Activated CD4-positive, alpha-beta memory T cell treated with anti-CD3 and anti-CD28 coated beads, Interleukin-2, amount 10 ng/mL, durations not matched to agents 7 days and 5 days (primary cell): ENCODE measurements at regions not wholly inside any gene's neighbourhood (a gene's known extent, or its start where the extent isn't known, plus 50 kb on each side); places are given as distances from the start of the nearest gene placed in this dataset.
"Not testable (repeated sequence)": the region's sequence is repeated elsewhere in the genome, so short reads cannot be mapped to it uniquely, and the experiment has no call there.

ENCODE experiments used
- CTCF ChIA-PET: fragments of 350-600 bp; sonication (Branson Sonifier 250); formaldehyde crosslinking; loops from one replicate; lab custom pipeline; 2021; ENCODE audit warnings: antibody characterized with exemption, inconsistent platforms; lab: Charles Lee
- POLR2A ChIA-PET: fragments of 350-600 bp; sonication (Branson Sonifier 250); formaldehyde crosslinking; loops from one replicate; lab custom pipeline; 2021; ENCODE audit warnings: antibody characterized with exemption; lab: Charles Lee
- DNase-seq: peaks from one replicate; pipeline ENCODE4 v3.0.0-alpha.2; 2020
- H3K27ac Mint-ChIP-seq: one replicate; pipeline ENCODE4 v1.8.0; 2021; ENCODE audit warnings: mild to moderate bottlenecking, mixed read lengths
- H3K27me3 Mint-ChIP-seq: one replicate; pipeline ENCODE4 v1.8.0; 2021; ENCODE audit warnings: mixed read lengths
- H3K36me3 Mint-ChIP-seq: one replicate; pipeline ENCODE4 v1.8.0; 2021; ENCODE audit warnings: low read depth, mixed read lengths
- H3K4me1 Mint-ChIP-seq: one replicate; pipeline ENCODE4 v1.8.0; 2021; ENCODE audit warnings: mixed read lengths
- H3K4me3 Mint-ChIP-seq: one replicate; pipeline ENCODE4 v1.8.0; 2021; ENCODE audit warnings: mild to moderate bottlenecking, mixed read lengths
- H3K9me3 Mint-ChIP-seq: one replicate; pipeline ENCODE4 v1.8.0; 2021; ENCODE audit warnings: mixed read lengths

DNA sequence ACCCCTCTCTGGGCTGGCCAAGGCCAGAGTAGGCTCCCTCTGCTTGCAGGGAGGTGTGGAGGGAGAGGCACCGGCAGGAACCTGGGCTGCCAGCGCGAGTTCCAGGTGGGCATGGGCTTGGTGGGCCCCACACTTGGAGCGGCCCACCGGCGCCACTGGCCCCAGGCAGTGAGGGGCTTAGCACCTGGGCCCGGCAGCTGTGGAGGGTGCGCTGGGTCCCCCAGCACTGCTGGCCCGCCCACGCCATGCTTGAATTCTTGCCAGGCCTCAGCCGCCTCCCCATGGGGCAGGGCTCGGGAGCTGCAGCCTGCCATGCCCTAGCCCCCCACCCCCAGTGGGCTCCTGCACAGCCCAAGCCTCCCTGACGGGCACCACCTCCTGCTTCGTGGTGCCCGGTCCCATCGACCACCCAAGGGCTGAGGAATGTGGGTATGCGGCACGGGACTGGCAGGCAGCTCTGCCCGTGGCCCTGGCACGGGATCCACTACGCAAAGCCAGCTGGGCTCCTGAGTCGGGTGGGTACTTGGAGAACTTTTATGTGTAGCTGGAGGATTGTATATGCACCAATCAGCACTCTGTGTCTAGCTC, 1648.0 kb downstream of the OLFM4 start:
- Mint-ChIP-seq H3K27ac (no peak overlapping the region), H3K36me3 (no peaks in the 10 kb centered on the region), H3K27me3 (no peaks in the 10 kb centered on the region), H3K9me3 (peaks cover 12% of the 10 kb centered on the region), H3K4me3 (no peak overlapping the region), H3K4me1 (no peaks in the 10 kb centered on the region)
- CTCF ChIA-PET: no interaction called here
- POLR2A ChIA-PET: no interaction called here
- DNase-seq: no peak

- no peak for DNase-seq
- H3K27me3 Mint-ChIP-seq: no peaks in the 10 kb centered on the region
- no peak overlapping the region for H3K4me3 Mint-ChIP-seq
- H3K36me3 Mint-ChIP-seq: no peaks in the 10 kb centered on the region
- H3K4me1 Mint-ChIP-seq: no peaks in the 10 kb centered on the region
- ChIA-PET POLR2A (no interaction called here), CTCF (no interaction called here)
- H3K9me3 Mint-ChIP-seq: peaks cover 8% of the 10 kb centered on the region
- H3K27ac Mint-ChIP-seq: no peak overlapping the region
These were observed 1653.6 kb downstream of the OLFM4 start for GRCh38 chr13:54682184-54682583.

GRCh38 chr13:54687173-54687572, 1658.6 kb downstream of the OLFM4 start:
- H3K4me1 Mint-ChIP-seq: no peaks in the 10 kb centered on the region
- no peak overlapping the region for H3K4me3 Mint-ChIP-seq
- ChIA-PET POLR2A (no interaction called here), CTCF (no interaction called here)
- no peak overlapping the region for H3K27ac Mint-ChIP-seq
- H3K36me3 Mint-ChIP-seq: no peaks in the 10 kb centered on the region
- H3K27me3 Mint-ChIP-seq: no peaks in the 10 kb centered on the region
- peaks cover 2% of the 10 kb centered on the region for H3K9me3 Mint-ChIP-seq
- no peak for DNase-seq

GRCh38 chr13:54699831-54700230, 1671.2 kb downstream of the OLFM4 start:
- ChIA-PET CTCF (no interaction called here), POLR2A (no interaction called here)
- Mint-ChIP-seq H3K4me1 (no peaks in the 10 kb centered on the region), H3K27me3 (no peaks in the 10 kb centered on the region), H3K4me3 (no peak overlapping the region), H3K36me3 (no peaks in the 10 kb centered on the region), H3K27ac (no peak overlapping the region), H3K9me3 (peaks cover 13% of the 10 kb centered on the region)
- DNase-seq: no peak

DNA sequence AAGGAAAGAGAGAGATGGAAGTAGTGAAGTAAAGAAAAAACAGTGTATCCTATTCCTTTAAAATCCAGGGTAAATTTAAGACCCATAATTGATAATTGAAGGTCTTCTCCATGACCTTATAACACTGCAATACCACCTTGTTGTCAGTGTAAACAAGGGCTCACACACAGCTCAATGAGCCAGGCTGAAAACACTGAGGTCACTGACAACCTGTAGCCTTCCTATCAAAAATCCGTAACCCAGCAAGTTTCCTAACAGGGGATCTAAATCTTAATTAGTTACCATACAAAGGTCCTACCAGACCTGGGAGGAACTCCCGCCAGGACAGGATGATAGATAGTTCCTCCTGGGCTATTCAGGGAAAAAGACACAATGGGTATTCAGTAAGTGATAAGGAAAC, 1677.1 kb downstream of the OLFM4 start:
- Mint-ChIP-seq H3K36me3 (no peaks in the 10 kb centered on the region), H3K4me1 (no peaks in the 10 kb centered on the region), H3K27ac (no peak overlapping the region), H3K9me3 (peaks cover 14% of the 10 kb centered on the region), H3K4me3 (no peak overlapping the region), H3K27me3 (no peaks in the 10 kb centered on the region)
- no peak for DNase-seq
- CTCF ChIA-PET: no interaction called here
- POLR2A ChIA-PET: no interaction called here

GRCh38 chr13:54706336-54706735, 1677.7 kb downstream of the OLFM4 start:
- Mint-ChIP-seq H3K36me3 (no peaks in the 10 kb centered on the region), H3K4me1 (no peaks in the 10 kb centered on the region), H3K27me3 (no peaks in the 10 kb centered on the region), H3K4me3 (no peak overlapping the region), H3K27ac (no peak overlapping the region), H3K9me3 (peaks cover 10% of the 10 kb centered on the region)
- ChIA-PET CTCF (no interaction called here), POLR2A (no interaction called here)
- DNase-seq: no peak

DNA sequence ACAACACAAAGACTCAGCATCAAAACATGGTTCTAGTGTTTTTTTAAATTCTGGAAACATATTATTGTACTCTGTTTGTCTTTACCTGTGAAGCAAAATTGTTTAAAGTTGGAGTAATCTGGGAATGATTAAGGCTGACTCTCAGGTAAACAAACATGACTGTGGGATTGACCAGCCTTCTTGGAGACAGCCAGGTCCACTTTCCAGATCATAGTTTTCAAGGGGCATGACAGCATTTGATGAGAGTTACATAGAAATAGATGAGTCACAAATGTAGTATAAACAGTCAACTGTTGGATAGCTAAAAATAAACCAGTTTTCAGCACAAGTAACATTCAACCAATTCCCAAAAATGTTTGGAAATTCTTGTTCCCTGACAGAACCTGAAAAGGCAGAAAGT, 1680.9 kb downstream of the OLFM4 start:
- H3K4me3 Mint-ChIP-seq: no peak overlapping the region
- ChIA-PET POLR2A (no interaction called here), CTCF (no interaction called here)

GRCh38 chr13:54733639-54734038, 1705.0 kb downstream of the OLFM4 start:
- H3K9me3 Mint-ChIP-seq: peaks cover 9% of the 10 kb centered on the region
- no peaks in the 10 kb centered on the region for H3K4me1 Mint-ChIP-seq
- ChIA-PET POLR2A (no interaction called here), CTCF (no interaction called here)
- H3K27me3 Mint-ChIP-seq: no peaks in the 10 kb centered on the region
- H3K27ac Mint-ChIP-seq: no peak overlapping the region
- no peaks in the 10 kb centered on the region for H3K36me3 Mint-ChIP-seq
- no peak for DNase-seq
- H3K4me3 Mint-ChIP-seq: no peak overlapping the region

More for the DNA sequence above, 1680.9 kb downstream of the OLFM4 start:
- peaks cover 10% of the 10 kb centered on the region for H3K9me3 Mint-ChIP-seq
- H3K27me3 Mint-ChIP-seq: no peaks in the 10 kb centered on the region
- H3K36me3 Mint-ChIP-seq: no peaks in the 10 kb centered on the region
- no peak overlapping the region for H3K27ac Mint-ChIP-seq
- no peak for DNase-seq
- no peaks in the 10 kb centered on the region for H3K4me1 Mint-ChIP-seq

DNA sequence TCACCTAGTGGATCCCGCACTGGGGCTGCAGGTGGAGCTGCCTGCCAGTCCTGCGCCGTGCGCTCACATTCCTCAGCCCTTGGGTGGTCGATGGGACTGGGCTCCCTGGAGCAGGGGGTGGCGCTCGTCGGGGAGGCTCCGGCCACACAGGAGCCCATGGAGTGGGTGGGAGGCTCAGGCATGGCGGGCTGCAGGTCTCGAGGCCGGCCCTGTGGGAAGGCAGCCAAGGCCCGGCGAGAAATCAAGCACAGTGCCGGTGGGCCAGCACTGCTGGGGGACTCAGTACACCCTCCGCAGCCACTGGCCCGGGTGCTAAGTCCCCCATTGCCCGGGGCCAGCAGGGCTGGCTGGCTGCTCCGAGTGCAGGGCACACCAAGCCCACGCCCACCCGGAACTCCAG, 1708.6 kb downstream of the OLFM4 start:
- H3K4me1 Mint-ChIP-seq, H3K27ac Mint-ChIP-seq, POLR2A ChIA-PET, H3K9me3 Mint-ChIP-seq, H3K27me3 Mint-ChIP-seq, H3K36me3 Mint-ChIP-seq, DNase-seq, H3K4me3 Mint-ChIP-seq, CTCF ChIA-PET: not testable (repeated sequence)

- no peak for DNase-seq
- Mint-ChIP-seq H3K4me3 (no peak overlapping the region), H3K4me1 (no peaks in the 10 kb centered on the region), H3K9me3 (peaks cover 5% of the 10 kb centered on the region), H3K27me3 (no peaks in the 10 kb centered on the region), H3K27ac (no peak overlapping the region), H3K36me3 (no peaks in the 10 kb centered on the region)
- ChIA-PET POLR2A (no interaction called here), CTCF (no interaction called here)
These were observed 1714.4 kb downstream of the OLFM4 start for GRCh38 chr13:54742984-54743383.

DNA sequence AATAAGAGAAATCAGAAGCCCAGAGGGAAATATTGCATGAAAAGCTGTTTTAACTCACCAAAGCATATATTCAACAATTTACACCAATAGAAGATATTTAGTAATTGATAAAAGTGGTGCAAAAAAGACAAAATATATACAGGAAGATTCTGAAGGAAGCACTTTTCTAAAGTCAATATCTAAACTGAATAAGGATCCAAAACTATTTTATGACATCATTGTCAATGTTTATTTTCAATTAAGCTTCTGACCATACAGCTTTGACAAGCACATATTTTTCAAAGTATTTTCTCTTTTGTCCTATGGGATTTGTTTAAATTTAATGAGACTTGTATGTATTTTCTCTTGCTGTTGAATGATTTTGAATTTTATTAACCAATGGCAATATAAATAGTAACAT, 1716.1 kb downstream of the OLFM4 start:
- H3K36me3 Mint-ChIP-seq: no peaks in the 10 kb centered on the region
- H3K4me3 Mint-ChIP-seq: no peak overlapping the region
- ChIA-PET CTCF (no interaction called here), POLR2A (no interaction called here)
- peaks cover 3% of the 10 kb centered on the region for H3K9me3 Mint-ChIP-seq
- H3K4me1 Mint-ChIP-seq: no peaks in the 10 kb centered on the region
- no peak overlapping the region for H3K27ac Mint-ChIP-seq
- DNase-seq: no peak
- H3K27me3 Mint-ChIP-seq: no peaks in the 10 kb centered on the region

DNA sequence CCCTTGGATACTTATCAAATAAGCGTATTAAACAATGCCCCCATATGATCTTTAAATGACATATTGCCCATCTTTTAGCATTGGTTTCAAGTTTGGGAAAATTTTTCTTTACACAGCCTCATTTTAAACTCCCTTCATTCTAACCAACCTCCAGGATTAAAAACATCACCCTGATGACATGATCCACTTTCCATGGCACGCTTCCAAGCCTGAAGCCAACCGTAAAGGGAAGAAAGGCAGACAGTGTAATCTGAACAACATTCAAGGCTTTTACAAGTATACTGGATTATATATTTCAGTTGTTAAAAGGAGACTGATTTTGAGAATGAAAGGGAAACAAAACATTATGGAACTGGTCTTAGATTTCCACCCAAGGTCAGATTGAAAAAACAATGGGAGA, 1721.9 kb downstream of the OLFM4 start:
- no peak overlapping the region for H3K4me3 Mint-ChIP-seq
- H3K4me1 Mint-ChIP-seq: no peaks in the 10 kb centered on the region
- no peaks in the 10 kb centered on the region for H3K36me3 Mint-ChIP-seq
- H3K27me3 Mint-ChIP-seq: no peaks in the 10 kb centered on the region
- H3K27ac Mint-ChIP-seq: no peak overlapping the region
- no peak for DNase-seq
- H3K9me3 Mint-ChIP-seq: peaks cover 3% of the 10 kb centered on the region
- CTCF ChIA-PET: no interaction called here
- POLR2A ChIA-PET: no interaction called here

DNA sequence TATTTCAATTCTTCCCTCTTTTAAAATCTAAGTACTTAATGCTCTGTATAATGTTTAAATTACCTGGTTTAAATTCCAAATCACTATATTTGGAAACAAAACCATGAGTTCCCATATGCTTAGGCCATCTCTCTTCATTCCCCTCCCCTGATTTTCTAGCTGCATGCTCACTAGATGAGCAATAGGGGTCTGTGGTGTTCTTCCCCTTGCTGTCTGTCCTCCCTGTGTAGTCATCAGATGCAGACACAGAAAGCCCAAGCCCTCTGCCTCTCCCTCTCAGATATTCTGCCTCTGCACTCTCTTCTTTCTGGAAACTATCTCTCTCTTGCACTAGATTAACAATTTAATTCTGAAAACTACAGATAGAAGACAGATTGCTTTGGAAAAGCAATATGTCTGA, 1730.2 kb downstream of the OLFM4 start:
- Mint-ChIP-seq H3K4me1 (no peaks in the 10 kb centered on the region), H3K27ac (no peak overlapping the region), H3K27me3 (no peaks in the 10 kb centered on the region), H3K36me3 (no peaks in the 10 kb centered on the region), H3K4me3 (no peak overlapping the region), H3K9me3 (peaks cover 4% of the 10 kb centered on the region)
- POLR2A ChIA-PET: no interaction called here
- CTCF ChIA-PET: interaction anchor here (0.6 kb wide), 1 partner anchor 1037 kb away, joined by 3 read pairs; no protein-coding TSS in a partner anchor
- DNase-seq: no peak

DNA sequence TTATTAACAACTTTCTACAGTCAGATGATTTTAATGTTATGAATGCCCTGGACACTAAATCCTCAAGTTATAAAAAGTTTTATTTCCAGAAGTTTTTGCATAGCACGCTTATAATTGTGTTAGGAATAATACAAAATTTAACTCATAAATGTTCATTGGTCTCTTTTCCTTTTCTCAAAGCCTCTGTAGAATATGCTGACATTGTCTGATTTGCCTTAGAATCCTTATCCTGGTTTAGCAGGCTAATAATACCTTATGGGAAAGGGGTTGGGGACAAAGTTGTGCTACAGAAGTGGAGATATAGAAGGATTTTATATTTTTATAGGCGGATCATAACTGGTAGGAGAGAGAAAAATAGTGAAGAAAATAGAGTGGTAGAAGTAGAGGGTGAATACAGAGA, 1739.6 kb downstream of the OLFM4 start:
- no peak overlapping the region for H3K4me3 Mint-ChIP-seq
- H3K27ac Mint-ChIP-seq: no peak overlapping the region
- ChIA-PET POLR2A (no interaction called here), CTCF (no interaction called here)
- H3K4me1 Mint-ChIP-seq: no peaks in the 10 kb centered on the region
- H3K36me3 Mint-ChIP-seq: no peaks in the 10 kb centered on the region
- no peak for DNase-seq
- no peaks in the 10 kb centered on the region for H3K27me3 Mint-ChIP-seq
- H3K9me3 Mint-ChIP-seq: peaks cover 2% of the 10 kb centered on the region
